ENCODE measurements at regions not wholly inside any gene's neighbourhood (a gene's known extent, or its start where the extent isn't known, plus 50 kb on each side); places are given as distances from the start of the nearest gene placed in this dataset.

GRCh38 chr15:96073908-96074307, 256.6 kb upstream of the NR2F2 start:
- TF ChIP-seq ZNF274 (IDR thresholded peaks at IDR 0.05; ENCODE audit: low read depth, low read length) (no peak), YY1 (IDR thresholded peaks at IDR 0.05; ENCODE audit: insufficient read depth, insufficient read length) (no peak)
